ENCODE measurements at regions not wholly inside any gene's neighbourhood (a gene's known extent, or its start where the extent isn't known, plus 50 kb on each side); places are given as distances from the start of the nearest gene placed in this dataset.

GRCh38 chr10:28952523-28952922 lies 275.2 kb downstream of the BAMBI start:
- no peak for DNase-seq (ENCODE audit: low read depth in 1 of 2, low spot score in 1 of 2)

GRCh38 chr10:28954211-28954610 lies 276.9 kb downstream of the BAMBI start:
- DNase-seq (ENCODE audit: low read depth in 1 of 2, low spot score in 1 of 2), result no peak

DNA sequence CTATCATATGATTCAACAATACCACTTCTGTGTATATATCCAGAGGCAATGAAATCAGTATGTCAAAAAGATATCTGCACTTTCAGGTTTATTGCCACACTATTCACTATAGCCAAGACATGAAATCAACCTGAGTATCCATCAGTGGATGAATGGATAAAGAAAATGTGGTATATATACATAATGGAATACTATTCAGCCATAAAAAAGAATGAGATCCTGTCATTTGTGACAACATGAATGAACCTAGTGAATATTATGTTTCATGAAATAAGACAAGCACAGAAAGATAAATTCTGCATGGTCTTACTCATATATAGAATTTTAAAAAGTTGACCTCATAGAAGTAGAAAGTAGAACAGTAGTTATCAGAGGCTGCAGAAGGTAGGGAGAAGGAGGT lies 281.1 kb downstream of the BAMBI start:
- DNase-seq (ENCODE audit: low read depth in 1 of 2, low spot score in 1 of 2), result no peak

DNA sequence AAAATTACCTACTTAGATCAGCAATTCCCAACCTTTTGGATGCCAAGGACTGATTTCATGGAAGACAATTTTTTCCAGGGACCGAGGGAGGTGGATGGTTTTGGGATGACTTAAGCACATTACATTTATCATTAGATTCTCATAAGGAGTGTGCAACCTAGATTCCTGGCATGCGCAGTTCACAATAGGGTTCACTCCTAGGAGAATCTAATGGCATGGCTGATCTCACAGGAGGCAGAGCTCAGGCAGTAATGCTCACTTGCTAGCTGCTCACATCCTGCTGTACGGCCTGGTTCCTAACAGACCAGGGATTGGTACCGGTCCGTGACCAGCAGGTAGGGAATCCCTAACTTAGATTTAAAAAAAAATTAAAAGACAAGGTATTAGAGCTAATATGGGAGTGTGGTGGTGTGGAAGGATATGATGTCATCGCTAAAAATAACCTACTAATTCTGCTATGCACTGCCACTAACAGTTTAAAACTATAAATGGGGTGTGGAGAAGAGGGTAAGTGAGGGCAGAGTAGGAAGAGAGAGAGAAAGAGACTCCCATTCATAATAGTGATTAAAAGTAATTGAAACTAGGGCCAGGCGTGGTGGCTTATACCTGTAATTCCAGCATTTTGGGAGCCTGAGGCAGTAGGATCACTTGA lies 282.7 kb downstream of the BAMBI start:
- no peak for DNase-seq (ENCODE audit: low read depth in 1 of 2, low spot score in 1 of 2)

- DNase-seq (ENCODE audit: low read depth in 1 of 2, low spot score in 1 of 2), result no peak
Measured at GRCh38 chr10:28962768-28963167, 285.4 kb downstream of the BAMBI start.

GRCh38 chr10:28963539-28964221 lies 286.4 kb downstream of the BAMBI start:
- no peak for DNase-seq (ENCODE audit: low read depth in 1 of 2, low spot score in 1 of 2)

GRCh38 chr10:28965937-28966336 lies 288.6 kb downstream of the BAMBI start:
- DNase-seq (ENCODE audit: low read depth in 1 of 2, low spot score in 1 of 2), result no peak

DNA sequence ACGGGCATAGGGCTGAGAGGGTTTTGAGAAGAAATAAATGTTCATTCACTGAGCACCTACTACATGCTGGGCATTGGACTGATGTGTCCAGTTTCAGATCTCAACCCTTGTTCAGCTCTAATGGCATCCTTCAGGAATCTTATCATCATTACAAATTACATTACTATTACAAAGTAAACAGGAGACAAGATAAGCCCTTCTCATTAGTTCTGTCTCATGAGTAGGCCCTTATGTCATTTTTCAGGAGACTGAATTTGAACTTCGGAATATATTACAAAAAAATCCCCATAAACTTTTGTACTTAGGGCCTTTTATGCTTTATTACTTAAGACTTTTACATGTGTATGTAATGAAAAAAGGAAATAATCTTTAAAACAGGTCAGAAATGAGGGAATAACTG lies 289.7 kb downstream of the BAMBI start:
- DNase-seq (ENCODE audit: low read depth in 1 of 2, low spot score in 1 of 2), result no peak

- DNase-seq (ENCODE audit: low read depth in 1 of 2, low spot score in 1 of 2), result no peak
Measured at GRCh38 chr10:28969413-28969812, 292.1 kb downstream of the BAMBI start.

GRCh38 chr10:28970231-28970630 lies 292.9 kb downstream of the BAMBI start:
- DNase-seq (ENCODE audit: low read depth in 1 of 2, low spot score in 1 of 2), result no peak

- DNase-seq (ENCODE audit: low read depth in 1 of 2, low spot score in 1 of 2), result no peak
Measured at GRCh38 chr10:28971255-28971654, 293.9 kb downstream of the BAMBI start.

- no peak for DNase-seq (ENCODE audit: low read depth in 1 of 2, low spot score in 1 of 2)
Measured at GRCh38 chr10:28971764-28972163, 294.4 kb downstream of the BAMBI start.

- DNase-seq (ENCODE audit: low read depth in 1 of 2, low spot score in 1 of 2), result no peak
Measured at GRCh38 chr10:28973309-28973972, 296.1 kb downstream of the BAMBI start.

DNA sequence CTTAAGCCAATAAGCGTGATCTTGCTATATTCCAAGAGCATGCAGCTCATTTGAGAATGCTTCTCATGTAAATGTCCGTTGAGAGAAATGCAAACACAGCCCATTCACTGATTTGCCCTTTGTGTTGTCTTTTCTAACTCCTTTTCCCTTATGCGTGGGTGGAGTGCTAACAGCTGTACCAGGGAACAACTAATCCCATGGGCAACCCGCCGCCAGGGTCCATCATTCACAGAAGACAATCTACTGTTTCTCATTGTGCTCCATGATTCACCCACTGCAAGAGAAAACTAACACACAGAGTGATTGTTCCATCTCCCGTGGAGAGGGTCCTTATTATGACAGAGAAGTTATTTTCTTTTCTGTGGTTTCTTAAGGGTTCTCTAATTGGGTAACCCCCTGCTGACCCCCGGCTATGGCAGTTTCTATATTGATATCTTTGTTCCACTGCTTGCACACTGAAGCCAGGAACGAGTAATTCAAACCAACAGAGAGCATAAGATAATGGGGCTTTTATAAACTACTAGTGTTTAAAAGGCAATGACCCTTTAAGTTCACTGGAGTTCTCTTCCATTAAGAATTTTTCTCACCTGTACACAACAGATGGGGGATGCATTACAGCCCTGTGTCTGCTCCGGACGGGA lies 298.7 kb downstream of the BAMBI start:
- no peak for DNase-seq (ENCODE audit: low read depth in 1 of 2, low spot score in 1 of 2)

GRCh38 chr10:28977518-28977917 lies 300.2 kb downstream of the BAMBI start:
- no peak for DNase-seq (ENCODE audit: low read depth in 1 of 2, low spot score in 1 of 2)

DNA sequence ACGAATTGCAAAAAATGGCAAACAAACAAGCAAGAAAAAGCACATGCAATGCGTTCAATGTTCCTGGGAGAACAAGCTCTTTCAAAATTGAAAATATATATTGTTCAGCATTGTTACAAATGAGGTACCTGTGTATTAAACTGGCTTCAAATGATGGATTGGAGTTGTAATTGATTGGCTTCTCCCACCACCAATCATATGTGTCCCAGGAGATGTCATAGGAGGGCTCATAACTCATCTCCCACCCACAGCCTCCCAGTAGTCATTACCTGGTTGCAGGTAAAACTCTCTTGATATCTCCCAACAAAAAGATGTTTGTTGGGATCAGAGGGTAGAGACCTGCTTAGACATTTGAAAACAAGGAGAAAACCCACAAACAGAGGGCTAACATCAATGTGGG lies 302.9 kb downstream of the BAMBI start:
- no peak for DNase-seq (ENCODE audit: low read depth in 1 of 2, low spot score in 1 of 2)

- no peak for DNase-seq (ENCODE audit: low read depth in 1 of 2, low spot score in 1 of 2)
Measured at GRCh38 chr10:28981007-28981406, 303.7 kb downstream of the BAMBI start.

DNA sequence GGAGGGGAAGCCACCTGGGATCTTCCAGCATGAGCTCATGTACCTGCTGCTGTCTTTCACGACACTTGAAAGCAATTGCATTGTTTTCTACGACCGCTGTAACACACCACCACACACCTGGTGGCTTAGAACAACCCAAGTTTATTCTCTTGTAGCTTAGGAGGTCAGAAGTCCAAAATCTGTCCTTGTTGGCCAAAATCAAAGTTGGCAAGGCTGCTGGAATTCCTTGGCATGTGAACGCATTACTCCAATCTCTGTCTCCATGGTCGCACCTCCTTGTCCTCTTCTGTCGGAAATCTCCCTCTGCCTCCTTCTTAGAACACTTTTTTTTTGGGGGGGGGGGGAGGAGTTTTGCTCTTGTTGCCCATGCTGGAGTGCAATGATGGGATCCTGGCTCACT lies 305.7 kb downstream of the BAMBI start:
- no peak for DNase-seq (ENCODE audit: low read depth in 1 of 2, low spot score in 1 of 2)

GRCh38 chr10:28983799-28984198 lies 305.1 kb upstream of the LYZL1 start:
- DNase-seq (ENCODE audit: low read depth in 1 of 2, low spot score in 1 of 2), result no peak

DNA sequence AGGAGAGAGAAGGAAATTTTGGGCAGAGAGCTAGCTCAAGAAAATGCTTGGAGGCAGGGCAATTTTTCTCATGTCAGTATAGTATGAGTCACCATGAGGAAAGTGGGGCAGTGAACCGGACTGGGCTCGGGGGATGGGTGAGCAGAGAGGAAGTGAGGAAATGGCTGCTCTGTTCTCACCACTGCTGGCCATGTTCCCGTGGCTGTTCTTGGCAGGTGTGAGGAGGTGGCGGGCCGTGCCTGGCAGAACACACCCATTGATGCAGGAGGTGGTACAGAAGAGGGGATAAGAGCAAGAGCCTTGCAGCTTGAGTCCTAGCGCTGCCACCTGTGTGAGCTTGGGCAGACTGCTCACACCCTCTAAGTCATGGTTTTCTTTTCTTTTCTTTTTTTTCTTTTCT lies 304.4 kb upstream of the LYZL1 start:
- DNase-seq (ENCODE audit: low read depth in 1 of 2, low spot score in 1 of 2), result no peak

DNA sequence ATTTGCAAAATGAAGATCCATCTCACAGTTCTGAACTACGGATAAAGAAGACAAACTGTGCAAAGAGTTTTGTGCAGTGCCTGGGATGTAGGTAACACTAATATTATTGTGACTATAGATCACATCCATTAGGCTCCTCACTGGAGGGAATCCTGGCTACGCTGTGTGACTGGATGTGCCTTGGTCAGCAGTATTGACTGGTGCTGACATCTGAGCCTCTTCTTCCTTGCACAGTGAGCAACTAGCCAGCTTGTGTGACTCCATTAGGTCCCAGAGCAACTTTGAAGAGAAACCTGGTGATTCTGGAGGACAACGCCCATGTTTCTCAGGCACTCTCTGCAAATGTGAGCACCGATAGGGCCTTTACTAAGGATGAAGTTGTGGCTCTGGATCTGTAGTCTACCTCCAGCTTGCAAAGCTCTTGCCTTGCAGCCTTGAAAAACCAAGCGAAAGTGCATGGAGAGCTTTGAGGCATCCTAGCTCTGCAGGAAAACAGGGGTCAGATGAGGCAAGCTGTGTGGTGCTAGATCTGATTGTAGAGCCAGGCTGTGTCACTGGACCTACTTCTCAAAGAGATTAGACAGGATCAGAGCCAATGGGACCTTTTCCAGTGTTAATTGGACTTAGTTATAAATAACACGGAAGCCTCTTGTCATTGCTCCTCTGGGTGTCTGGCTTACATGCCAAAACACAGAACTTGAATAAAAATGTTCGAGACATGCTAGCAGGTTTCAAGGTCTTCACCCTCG lies 303.6 kb upstream of the LYZL1 start:
- DNase-seq (ENCODE audit: low read depth in 1 of 2, low spot score in 1 of 2), result no peak

Measured in activated CD4-positive, alpha-beta T cell treated with anti-CD3 and anti-CD28 coated beads, Interleukin-2, amount 50 U/mL, for 24 hours (primary cell).